ENCODE measurements at regions not wholly inside any gene's neighbourhood (a gene's known extent, or its start where the extent isn't known, plus 50 kb on each side); places are given as distances from the start of the nearest gene placed in this dataset.

- H3K9me3 Mint-ChIP-seq: peaks cover 4% of the 10 kb centered on the region
- no peak for ATAC-seq (replicated peaks)
- no peaks in the 10 kb centered on the region for H3K27me3 Mint-ChIP-seq
- H3K36me3 Mint-ChIP-seq (ENCODE audit: low read depth): no peaks in the 10 kb centered on the region
- peaks cover 4% of the 10 kb centered on the region for H3K4me1 Mint-ChIP-seq
- no peak overlapping the region for H3K4me3 Mint-ChIP-seq
- no peak overlapping the region for H3K27ac Mint-ChIP-seq
Observed at GRCh38 chr2:37825586-37825985, 99.5 kb upstream of the RMDN2 start.

DNA sequence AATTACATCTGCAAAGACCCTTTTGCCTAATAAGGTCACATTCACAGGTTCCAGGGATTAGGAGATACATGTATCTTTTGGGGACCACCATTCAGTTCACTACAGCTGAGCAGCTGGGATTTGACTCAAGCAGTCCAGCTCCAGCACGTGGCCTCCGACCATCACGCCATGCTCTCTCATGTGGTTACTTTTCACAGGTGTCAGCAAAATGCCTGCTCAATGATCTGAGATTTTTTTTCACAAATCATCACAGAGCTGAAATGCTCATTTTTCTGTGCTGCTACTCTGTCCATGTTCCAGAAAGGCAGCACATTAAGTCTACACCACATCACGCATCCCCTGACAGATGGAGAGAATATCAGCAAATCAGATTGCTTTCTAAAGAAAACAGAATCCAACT lies 98.5 kb upstream of the RMDN2 start:
- Mint-ChIP-seq H3K27me3 (no peaks in the 10 kb centered on the region), H3K4me1 (no peaks in the 10 kb centered on the region), H3K4me3 (no peak overlapping the region), H3K9me3 (no peaks in the 10 kb centered on the region), H3K36me3 (ENCODE audit: low read depth) (no peaks in the 10 kb centered on the region), H3K27ac (no peak overlapping the region)
- no peak for ATAC-seq (replicated peaks)

DNA sequence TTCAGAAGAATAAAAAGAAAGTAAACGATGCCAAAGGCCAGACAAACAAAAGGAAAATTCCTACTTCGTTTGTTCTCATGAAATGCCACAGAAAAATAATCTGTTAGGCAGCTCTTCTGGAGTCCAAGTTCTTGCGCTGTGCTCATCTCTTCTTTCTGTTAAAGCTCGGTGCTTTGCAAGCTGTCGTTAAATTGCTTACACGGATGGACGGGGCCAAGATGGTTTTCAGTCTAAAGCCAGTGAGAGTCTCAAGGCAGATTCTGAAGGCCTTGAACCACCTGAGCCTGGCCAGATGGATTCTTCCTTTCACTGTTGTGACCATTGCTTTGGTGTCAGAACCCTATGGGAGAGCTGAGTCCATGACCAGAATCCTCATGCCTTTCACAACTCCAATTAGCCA lies 97.6 kb upstream of the RMDN2 start:
- no peaks in the 10 kb centered on the region for H3K27me3 Mint-ChIP-seq
- no peaks in the 10 kb centered on the region for H3K36me3 Mint-ChIP-seq (ENCODE audit: low read depth)
- H3K4me3 Mint-ChIP-seq: no peak overlapping the region
- no peak for ATAC-seq (replicated peaks)
- H3K27ac Mint-ChIP-seq: no peak overlapping the region
- no peaks in the 10 kb centered on the region for H3K9me3 Mint-ChIP-seq
- H3K4me1 Mint-ChIP-seq: peaks cover 2% of the 10 kb centered on the region

- H3K9me3 Mint-ChIP-seq: no peaks in the 10 kb centered on the region
- H3K4me1 Mint-ChIP-seq: peaks cover 7% of the 10 kb centered on the region
- no peaks in the 10 kb centered on the region for H3K27me3 Mint-ChIP-seq
- H3K27ac Mint-ChIP-seq: no peak overlapping the region
- H3K36me3 Mint-ChIP-seq (ENCODE audit: low read depth): no peaks in the 10 kb centered on the region
- H3K4me3 Mint-ChIP-seq: no peak overlapping the region
- ATAC-seq (replicated peaks): no peak
Observed at GRCh38 chr2:37827911-37828511, 97.1 kb upstream of the RMDN2 start.

DNA sequence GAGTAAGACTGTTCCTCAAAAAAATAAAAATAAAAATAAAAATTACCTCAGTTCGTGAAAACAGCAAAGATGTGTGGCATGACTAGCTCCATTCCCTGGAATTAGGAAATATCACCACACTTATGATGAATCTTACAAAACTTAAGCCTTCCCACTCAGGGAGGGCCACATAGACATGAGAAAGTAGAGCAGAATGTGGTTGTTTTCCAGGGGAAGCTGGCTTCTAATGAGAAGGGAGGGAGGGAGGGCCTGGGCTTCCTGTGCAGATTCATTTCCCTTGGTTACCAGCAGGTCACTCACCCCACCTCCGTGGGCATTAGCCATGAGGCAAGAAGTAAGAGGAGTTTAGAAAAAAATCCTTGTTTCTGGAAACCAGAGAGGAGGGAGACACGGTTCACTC lies 95.9 kb upstream of the RMDN2 start:
- Mint-ChIP-seq H3K36me3 (ENCODE audit: low read depth) (no peaks in the 10 kb centered on the region), H3K4me1 (peaks cover 7% of the 10 kb centered on the region), H3K4me3 (no peak overlapping the region), H3K27me3 (no peaks in the 10 kb centered on the region), H3K27ac (peak overlapping the region; percentile 61), H3K9me3 (no peaks in the 10 kb centered on the region)
- ATAC-seq (replicated peaks): peak; percentile 13

- no peak for ATAC-seq (replicated peaks)
- H3K4me3 Mint-ChIP-seq: no peak overlapping the region
- peaks cover 7% of the 10 kb centered on the region for H3K4me1 Mint-ChIP-seq
- no peak overlapping the region for H3K27ac Mint-ChIP-seq
- no peaks in the 10 kb centered on the region for H3K9me3 Mint-ChIP-seq
- H3K27me3 Mint-ChIP-seq: no peaks in the 10 kb centered on the region
- H3K36me3 Mint-ChIP-seq (ENCODE audit: low read depth): no peaks in the 10 kb centered on the region
Observed at GRCh38 chr2:37829616-37830395, 95.3 kb upstream of the RMDN2 start.

DNA sequence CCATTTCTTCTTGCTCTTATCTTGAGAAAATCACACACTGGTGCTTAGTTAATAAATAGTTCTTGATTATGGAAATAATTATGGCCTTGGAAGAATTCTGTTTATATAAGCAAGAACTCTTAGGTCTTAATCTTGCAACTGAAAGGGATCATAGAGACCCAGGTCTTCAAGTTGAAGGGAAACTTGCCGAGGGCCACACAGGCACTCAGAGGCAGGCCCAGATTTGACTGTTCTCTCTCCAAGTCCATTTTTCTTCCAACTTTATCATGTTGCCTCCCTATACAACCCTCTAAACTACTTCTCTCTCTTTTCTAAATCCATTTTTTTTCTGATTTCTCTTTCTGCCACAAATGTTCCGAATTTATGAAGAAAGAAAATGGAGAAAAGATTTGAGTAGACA lies 94.5 kb upstream of the RMDN2 start:
- ATAC-seq (replicated peaks): no peak
- no peaks in the 10 kb centered on the region for H3K9me3 Mint-ChIP-seq
- H3K36me3 Mint-ChIP-seq (ENCODE audit: low read depth): no peaks in the 10 kb centered on the region
- no peaks in the 10 kb centered on the region for H3K27me3 Mint-ChIP-seq
- peaks cover 7% of the 10 kb centered on the region for H3K4me1 Mint-ChIP-seq
- H3K27ac Mint-ChIP-seq: no peak overlapping the region
- H3K4me3 Mint-ChIP-seq: no peak overlapping the region

- peaks cover 7% of the 10 kb centered on the region for H3K4me1 Mint-ChIP-seq
- ATAC-seq (replicated peaks): no peak
- H3K27me3 Mint-ChIP-seq: no peaks in the 10 kb centered on the region
- H3K36me3 Mint-ChIP-seq (ENCODE audit: low read depth): no peaks in the 10 kb centered on the region
- H3K9me3 Mint-ChIP-seq: no peaks in the 10 kb centered on the region
- H3K27ac Mint-ChIP-seq: no peak overlapping the region
- H3K4me3 Mint-ChIP-seq: no peak overlapping the region
Observed at GRCh38 chr2:37831081-37831780, 93.9 kb upstream of the RMDN2 start.

- peaks cover 7% of the 10 kb centered on the region for H3K4me1 Mint-ChIP-seq
- H3K4me3 Mint-ChIP-seq: peak overlapping the region; percentile 19
Observed at GRCh38 chr2:37832590-37833197, 92.4 kb upstream of the RMDN2 start.

GRCh38 chr2:37833423-37833822 lies 91.7 kb upstream of the RMDN2 start:
- ATAC-seq (replicated peaks): peak; percentile 89
- Mint-ChIP-seq H3K36me3 (ENCODE audit: low read depth) (no peaks in the 10 kb centered on the region), H3K4me1 (peaks cover 7% of the 10 kb centered on the region), H3K27me3 (no peaks in the 10 kb centered on the region), H3K4me3 (peak overlapping the region; percentile 33), H3K9me3 (no peaks in the 10 kb centered on the region), H3K27ac (peak overlapping the region; percentile 14)

More at GRCh38 chr2:37832590-37833197, 92.4 kb upstream of the RMDN2 start:
- peak; percentile 78 for ATAC-seq (replicated peaks)
- H3K27me3 Mint-ChIP-seq: no peaks in the 10 kb centered on the region
- H3K9me3 Mint-ChIP-seq: no peaks in the 10 kb centered on the region
- peak overlapping the region; percentile 34 for H3K27ac Mint-ChIP-seq
- no peaks in the 10 kb centered on the region for H3K36me3 Mint-ChIP-seq (ENCODE audit: low read depth)

DNA sequence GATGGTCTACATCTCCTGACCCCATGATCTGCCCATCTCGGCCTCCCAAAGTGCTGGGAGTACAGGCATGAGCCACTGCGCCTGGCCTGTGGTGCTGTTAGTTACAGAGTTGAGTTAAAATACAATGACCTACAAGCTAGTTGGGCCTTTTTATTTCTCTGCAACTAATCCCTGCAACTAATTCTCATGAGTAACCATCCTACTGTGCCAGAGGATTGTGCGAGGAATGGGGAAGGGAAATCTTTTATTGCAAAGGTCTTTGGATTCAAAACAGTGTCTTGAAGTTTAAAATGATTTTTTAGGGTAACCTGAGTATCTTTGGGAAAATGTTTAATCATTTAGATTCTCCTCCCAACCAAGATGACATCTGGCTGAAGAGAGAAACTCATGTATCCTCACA lies 88.8 kb upstream of the RMDN2 start:
- no peak for ATAC-seq (replicated peaks)
- Mint-ChIP-seq H3K4me3 (no peak overlapping the region), H3K27ac (no peak overlapping the region), H3K36me3 (ENCODE audit: low read depth) (no peaks in the 10 kb centered on the region), H3K9me3 (no peaks in the 10 kb centered on the region), H3K27me3 (no peaks in the 10 kb centered on the region), H3K4me1 (peaks cover 7% of the 10 kb centered on the region)

DNA sequence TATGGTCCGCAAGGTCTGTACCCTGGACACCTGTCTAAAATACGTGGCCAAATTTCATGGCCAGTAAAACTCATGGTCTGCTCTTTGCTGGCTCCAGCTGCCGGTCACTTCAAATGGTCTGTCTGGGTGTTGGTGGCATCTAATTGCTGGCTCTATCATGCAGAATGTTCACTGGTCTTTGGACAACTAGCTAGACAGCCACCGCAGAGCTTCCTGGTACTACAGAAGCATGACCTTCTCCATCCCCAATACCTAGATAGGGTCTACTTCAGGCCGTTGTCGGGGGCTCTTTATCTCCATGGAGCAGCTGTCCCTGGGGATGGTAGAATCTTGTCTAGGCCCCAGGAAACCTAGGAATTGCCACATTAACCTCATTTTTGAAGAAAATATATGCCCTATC lies 88.4 kb upstream of the RMDN2 start:
- no peak for ATAC-seq (replicated peaks)
- Mint-ChIP-seq H3K9me3 (no peaks in the 10 kb centered on the region), H3K36me3 (ENCODE audit: low read depth) (no peaks in the 10 kb centered on the region), H3K4me3 (no peak overlapping the region), H3K27ac (no peak overlapping the region), H3K4me1 (peaks cover 7% of the 10 kb centered on the region), H3K27me3 (peaks cover 1% of the 10 kb centered on the region)

DNA sequence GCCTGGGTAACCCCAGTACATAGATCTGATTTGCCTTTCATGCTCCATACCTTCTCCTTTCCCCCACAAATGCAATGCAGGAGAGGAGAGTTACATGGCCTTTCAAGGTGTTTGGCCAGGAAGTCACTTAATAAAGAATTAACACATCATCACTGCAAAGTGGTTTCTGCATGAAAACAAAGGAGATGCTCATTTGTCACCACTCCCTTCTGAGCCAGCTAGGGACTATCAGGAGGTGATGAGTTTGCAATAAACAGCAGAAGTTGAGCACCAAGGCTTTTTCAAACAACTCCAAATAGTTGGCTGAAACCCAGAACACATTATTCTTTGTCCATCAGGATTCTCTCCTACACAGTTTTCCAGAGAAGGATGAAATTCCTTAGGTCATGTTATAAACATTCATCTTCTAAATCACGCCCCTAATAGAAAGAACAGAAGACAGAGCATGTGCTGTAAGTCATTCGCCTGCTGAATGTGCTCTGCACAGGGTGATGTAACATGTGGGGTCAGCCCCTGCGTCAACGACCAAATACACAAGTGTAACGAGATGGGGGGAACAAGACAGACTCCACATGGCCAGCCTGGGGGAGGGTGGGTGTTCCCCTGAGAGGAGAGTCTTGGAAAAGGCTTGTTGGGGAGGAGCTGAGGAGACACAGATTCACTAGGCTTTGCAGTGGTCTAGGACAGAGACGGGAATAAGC lies 87.3 kb upstream of the RMDN2 start:
- Mint-ChIP-seq H3K27me3 (peaks cover 5% of the 10 kb centered on the region), H3K9me3 (no peaks in the 10 kb centered on the region), H3K36me3 (ENCODE audit: low read depth) (no peaks in the 10 kb centered on the region), H3K4me3 (no peak overlapping the region), H3K4me1 (peaks cover 1% of the 10 kb centered on the region), H3K27ac (no peak overlapping the region)
- no peak for ATAC-seq (replicated peaks)

DNA sequence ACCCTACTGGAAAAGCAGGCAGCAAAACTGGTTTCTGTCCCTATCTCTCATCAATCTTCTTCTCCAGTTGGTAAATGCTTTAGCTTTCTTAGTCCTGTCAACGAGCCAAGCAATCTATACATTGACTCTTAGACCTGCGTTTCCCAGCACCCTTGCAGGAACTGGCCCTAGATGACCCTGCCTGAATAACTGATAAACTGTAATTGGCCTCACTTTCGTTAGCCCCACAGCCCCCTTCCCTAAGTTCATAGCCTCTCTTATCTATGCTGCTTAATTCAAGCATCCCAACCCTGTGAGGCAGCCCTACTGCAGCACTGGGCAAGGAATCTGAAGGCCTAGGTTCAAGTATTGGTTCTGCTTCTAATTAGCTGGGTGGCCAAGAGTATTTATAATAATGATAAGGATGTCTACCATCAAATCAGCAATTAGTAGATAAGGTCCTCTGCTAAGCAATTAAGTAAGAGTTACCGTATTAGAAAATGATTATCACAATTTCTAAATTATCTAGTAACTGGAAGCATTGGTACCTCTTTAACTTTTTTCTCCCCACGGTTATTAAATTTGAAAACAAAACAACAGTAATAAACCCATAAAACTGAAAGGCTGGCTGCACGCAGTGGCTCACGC lies 86.4 kb upstream of the RMDN2 start:
- Mint-ChIP-seq H3K4me3 (no peak overlapping the region), H3K27ac (no peak overlapping the region), H3K27me3 (peaks cover 9% of the 10 kb centered on the region), H3K36me3 (ENCODE audit: low read depth) (no peaks in the 10 kb centered on the region), H3K9me3 (no peaks in the 10 kb centered on the region), H3K4me1 (no peaks in the 10 kb centered on the region)
- ATAC-seq (replicated peaks): no peak

All from activated T-helper 17 cell treated with anti-CD3 and anti-CD28 coated beads, Interleukin-2, amount 50 U/mL, for 72 hours (primary cell).